HepG2 (cell line): ENCODE measurements at regions not wholly inside any gene's neighbourhood (a gene's known extent, or its start where the extent isn't known, plus 50 kb on each side); places are given as distances from the start of the nearest gene placed in this dataset.

Experiments used
- ATAC-seq: fragments of 200-7000 bp; cut with Tn5 transposase; 3 replicates; pipeline ENCODE4 v1.9.1; 2020; ENCODE audit warnings: mild to moderate bottlenecking, moderate library complexity
- BruUV-seq: library from RNA; stranded (reverse); fragments of 400-500 nt; replicated peaks from 2 replicates; lab custom pipeline; 2021; lab: Mats Ljungman, UMichigan
- CTCF ChIA-PET: fragments of 300-600 bp; formaldehyde crosslinking; extraction: SDS; loops from one replicate; lab custom pipeline; 2021; ENCODE audit warnings: low total read pairs, inconsistent platforms, low intra/inter-chr PET ratio; lab: Yijun Ruan, JAX
- POLR2A ChIA-PET: fragments of 350-600 bp; sonication (Branson Sonifier 250); formaldehyde crosslinking; loops from one replicate; lab custom pipeline; 2020; ENCODE audit warnings: antibody characterized with exemption, inconsistent platforms; lab: Yijun Ruan, JAX
- DNase-seq: peaks from one replicate; pipeline ENCODE4 v3.0.0-alpha.2; 2015; ENCODE audit warnings: low spot score
- FAIRE-seq: peaks from 3 replicates; lab custom pipeline; 2011; peaks lifted over from hg19 to GRCh38; lab: Jason Lieb, UNC
- H2AFZ ChIP-seq: one replicate; pipeline ENCODE4 v1.6.1; 2011; ENCODE audit warnings: low read length, inconsistent platforms
- H3K27ac ChIP-seq: fragments of 300-600 bp; 3 replicates; pipeline ENCODE4 v1.8.0; 2011; ENCODE audit warnings: mixed run types, mild to moderate bottlenecking, mixed read lengths, low read length, inconsistent platforms; ENCODE audit not compliant: insufficient read depth; ENCODE audit errors: extremely low read length
- H3K27me3 ChIP-seq, 2 experiments: fragments of 200-600 bp in 1 of 2; 2 replicates in 1 of 2; 3 replicates in 1 of 2; pipeline versions ENCODE4 v1.6.0 to v1.8.0; 2011; ENCODE audit warnings: low read length in 2 of 2, mild to moderate bottlenecking in 2 of 2, moderate library complexity in 2 of 2, inconsistent platforms in 1 of 2; ENCODE audit not compliant: insufficient read depth in 2 of 2, control insufficient read depth in 1 of 2
- H3K36me3 ChIP-seq, 2 experiments: fragments of 200-600 bp in 1 of 2; replicated peaks in 1 of 2; 2 replicates in 1 of 2; 3 replicates in 1 of 2; pipeline versions ENCODE4 v1.5.1 to v1.8.0; 2011; ENCODE audit warnings: low read length in 2 of 2, inconsistent platforms in 1 of 2; ENCODE audit not compliant: insufficient read depth in 2 of 2, control insufficient read depth in 1 of 2
- H3K4me1 ChIP-seq: 2 replicates; pipeline ENCODE4 v1.5.1; 2012; ENCODE audit warnings: low read length, inconsistent platforms; ENCODE audit not compliant: insufficient read depth
- H3K4me2 ChIP-seq: 2 replicates; pipeline ENCODE4 v1.6.0; 2011; ENCODE audit warnings: low read depth, low read length, inconsistent platforms
- H3K4me3 ChIP-seq, 3 experiments: fragments of 200-600 bp in 1 of 3; sonication (generic), shearing (Covaris generic) in 1 of 3; replicated peaks in 1 of 3; 2 replicates each; pipeline ENCODE4 v1.5.1; 2011 to 2016; ENCODE audit warnings: low read length in 3 of 3, inconsistent platforms in 2 of 3, low read depth in 2 of 3, mild to moderate bottlenecking in 2 of 3, control low read depth in 1 of 3, mixed read lengths in 1 of 3; ENCODE audit not compliant: insufficient read depth in 1 of 3
- H3K79me2 ChIP-seq: one replicate; pipeline ENCODE4 v1.6.1; 2011; ENCODE audit warnings: low read length, inconsistent platforms; ENCODE audit not compliant: insufficient read depth
- H3K9ac ChIP-seq: 2 replicates; pipeline ENCODE4 v1.6.0; 2011; ENCODE audit warnings: mild to moderate bottlenecking, low read depth, low read length, inconsistent platforms; ENCODE audit not compliant: insufficient read depth
- H3K9me3 ChIP-seq: 2 replicates; pipeline ENCODE4 v1.5.1; 2012; ENCODE audit warnings: mild to moderate bottlenecking, low read length
- H4K20me1 ChIP-seq: 2 replicates; pipeline ENCODE4 v1.6.0; 2011; ENCODE audit warnings: inconsistent platforms, mild to moderate bottlenecking, low read length, moderate library complexity; ENCODE audit not compliant: insufficient read depth
- BATF2 ChIP-seq: sonication (generic); formaldehyde crosslinking; IDR thresholded peaks from 2 replicates; pipeline ENCODE4 v1.8.0; 2022; ENCODE audit warnings: mild to moderate bottlenecking, missing genetic modification reagents, moderate library complexity
- CBX2 ChIP-seq, 2 experiments: fragments of 200-600 bp in 1 of 2; sonication (generic); formaldehyde crosslinking in 1 of 2; IDR thresholded peaks; 2 replicates each; pipeline versions ENCODE4 v1.7.0 to v1.8.1; 2018 to 2022; ENCODE audit warnings: low read depth in 2 of 2, low read length in 1 of 2, mild to moderate bottlenecking in 1 of 2, missing genetic modification reagents in 1 of 2
- FOXC1 ChIP-seq: sonication (generic); formaldehyde crosslinking; IDR thresholded peaks from 2 replicates; pipeline ENCODE4 v1.8.0; 2022; ENCODE audit warnings: mild to moderate bottlenecking, missing genetic modification reagents, borderline replicate concordance
- HOXA5 ChIP-seq: sonication (generic); formaldehyde crosslinking; IDR thresholded peaks from 2 replicates; pipeline ENCODE4 v1.4.0; 2020; ENCODE audit warnings: missing genetic modification reagents
- JUNB ChIP-seq: sonication (generic); formaldehyde crosslinking; IDR thresholded peaks from 2 replicates; pipeline ENCODE4 v1.8.0; 2022; ENCODE audit warnings: missing genetic modification reagents, mild to moderate bottlenecking, borderline replicate concordance
- PAF1 ChIP-seq: IDR thresholded peaks from 2 replicates; pipeline ENCODE4 v1.6.1; 2016; ENCODE audit warnings: missing genetic modification reagents, missing compliant biosample characterization
- POGK ChIP-seq: sonication (generic); formaldehyde crosslinking; conservative IDR thresholded peaks from 2 replicates; pipeline ENCODE4 v1.8.0; 2022; ENCODE audit warnings: mild to moderate bottlenecking, moderate library complexity, missing genetic modification reagents
- ZBTB1 ChIP-seq: sonication (generic); formaldehyde crosslinking; IDR thresholded peaks from 2 replicates; pipeline ENCODE4 v1.4.0; 2020; ENCODE audit warnings: missing genetic modification reagents, borderline replicate concordance
- ZBTB39 ChIP-seq: sonication (generic); formaldehyde crosslinking; IDR thresholded peaks from 2 replicates; pipeline ENCODE4 v1.5.0; 2020; ENCODE audit warnings: missing genetic modification reagents
- ZNF709 ChIP-seq: sonication (generic); formaldehyde crosslinking; IDR thresholded peaks from 2 replicates; pipeline ENCODE4 v1.5.0; 2020; ENCODE audit warnings: mild to moderate bottlenecking, missing genetic modification reagents
- ZNF710 ChIP-seq: sonication (generic); formaldehyde crosslinking; IDR thresholded peaks from 2 replicates; pipeline ENCODE4 v1.5.0; 2020; ENCODE audit warnings: mild to moderate bottlenecking, missing genetic modification reagents, borderline replicate concordance
- ZNF788 ChIP-seq: sonication (generic); formaldehyde crosslinking; IDR thresholded peaks from 2 replicates; pipeline ENCODE4 v1.5.0; 2020; ENCODE audit warnings: mild to moderate bottlenecking, missing genetic modification reagents, borderline replicate concordance
- ZNF839 ChIP-seq: sonication (generic); formaldehyde crosslinking; IDR thresholded peaks from 2 replicates; pipeline ENCODE4 v1.4.0; 2020; ENCODE audit warnings: missing genetic modification reagents, mild to moderate bottlenecking, borderline replicate concordance
- WGBS: methylation state at CpG from one replicate; pipeline ENCODE4 v1.1.6; 2017; ENCODE audit warnings: low lambda C conversion rate; 5-methylcytosine and 5-hydroxymethylcytosine counted together
- in situ Hi-C: cut with HindIII; loops from 2 replicates; pipeline ENCODE4 v1.10.0; 2017; ENCODE audit warnings: low pct_unique_long_range_greater_than_20kb; ENCODE audit not compliant: extremely low pct_ligation_motif_present
- intact Hi-C: fragments of 100-400 bp; cut with micrococcal nuclease; formaldehyde crosslinking; loops from one replicate; pipeline ENCODE4 v1.10.0; 2022; ENCODE audit not compliant: unreplicated experiment

DNA sequence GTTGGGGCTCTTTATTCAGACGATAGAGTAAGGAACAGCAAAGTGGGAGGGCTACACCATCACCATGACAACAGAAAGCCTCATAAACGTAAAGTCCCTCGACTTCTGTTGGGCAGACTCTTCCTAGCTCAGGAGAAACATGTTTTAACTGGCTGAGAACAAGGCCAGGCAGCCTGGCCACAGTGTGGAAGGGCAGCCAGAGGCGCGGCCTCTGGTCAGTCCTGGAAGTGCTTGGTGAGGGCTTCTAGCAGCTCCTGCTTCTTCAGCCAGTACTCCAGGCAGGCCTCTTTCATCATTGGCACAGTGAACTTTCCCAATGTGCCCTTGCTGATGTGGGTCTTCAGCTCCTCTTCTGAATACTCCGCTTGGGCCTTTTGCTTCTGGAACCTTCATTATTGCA lies 690.9 kb downstream of the PCDH19 start (continued):
- TF ChIP-seq BATF2 (CRISPR knock-in tag) (no peak), ZNF788 (CRISPR knock-in tag) (no peak)

DNA sequence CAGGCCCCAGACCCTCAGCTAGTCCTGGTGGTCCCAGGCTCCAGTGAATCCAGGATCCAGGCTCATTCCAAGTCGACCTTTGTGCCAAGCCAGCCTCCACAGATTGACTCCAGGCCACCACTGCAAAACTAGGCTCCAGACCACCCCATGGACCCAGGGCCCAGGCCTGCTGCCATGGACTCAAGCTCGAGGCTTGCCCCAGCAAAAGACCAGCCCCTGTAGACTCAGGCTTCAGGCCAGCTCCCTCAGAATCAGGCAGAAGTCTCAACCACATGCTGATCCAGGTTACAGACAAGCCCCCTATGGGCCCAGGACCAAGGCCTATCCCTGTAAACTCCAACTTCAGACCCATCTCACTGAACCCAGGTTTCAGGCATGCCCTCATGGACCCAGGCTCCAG lies 692.4 kb downstream of the PCDH19 start:
- TF ChIP-seq CBX2 (IDR thresholded peaks at IDR 0.05; ENCODE audit: low read depth, low read length) (no peak), CBX2 (CRISPR knock-in tag; IDR thresholded peaks at IDR 0.05; ENCODE audit: low read depth) (no peak), FOXC1 (CRISPR knock-in tag) (no peak), HOXA5 (CRISPR knock-in tag) (no peak), ZBTB39 (CRISPR knock-in tag) (no peak), POGK (CRISPR knock-in tag) (no peak), ZNF839 (no peak), JUNB (CRISPR knock-in tag) (no peak), ZNF710 (CRISPR knock-in tag) (no peak), ZBTB1 (CRISPR knock-in tag) (no peak), ZNF709 (CRISPR knock-in tag) (no peak), PAF1 (no peak)
- TF ChIP-seq, all 625 proteins: peak for 0
- no peaks in the 10 kb centered on the region for H3K9me3 ChIP-seq

More for the DNA sequence above, 692.4 kb downstream of the PCDH19 start:
- Histone ChIP-seq H3K4me3 (no peak overlapping the region), H3K27ac (no peak overlapping the region), H3K4me1 (no peaks in the 10 kb centered on the region), H3K79me2 (no peaks in the 10 kb centered on the region), H4K20me1 (no peaks in the 10 kb centered on the region), H2AFZ (no peak overlapping the region), H3K27me3 (no peaks in the 10 kb centered on the region; a peak in 1 of 5 replicates), H3K9ac (no peak overlapping the region), H3K36me3 (no peaks in the 10 kb centered on the region), H3K4me2 (no peak overlapping the region)
- ChIA-PET POLR2A (no interaction called here), CTCF (no interaction called here)
- no peak for DNase-seq
- FAIRE-seq = no peak
- intact Hi-C loops (no loop called here), in situ Hi-C loops (no loop called here)
- ATAC-seq = no peak
- no TSS peak for BruUV-seq
- no CpG with 5 or more reads among the region's 2 CpGs for WGBS
